ENCODE measurements at regions not wholly inside any gene's neighbourhood (a gene's known extent, or its start where the extent isn't known, plus 50 kb on each side); places are given as distances from the start of the nearest gene placed in this dataset.

GRCh38 chr17:6195123-6195522 is 124.9 kb downstream of the WSCD1 start:
- in situ Hi-C loops (cut with MboI; ENCODE audit: low sequenced_read_pairs, unreplicated experiment): no loop called here
- no peak for TF ChIP-seq CTCF (IDR thresholded peaks at IDR 0.05; ENCODE audit: borderline replicate concordance, control extremely low read depth, extremely low read depth, insufficient read depth, missing control alignments)
- no peak for DNase-seq (ENCODE audit: low spot score)

GRCh38 chr17:6191405-6192324 is 121.5 kb downstream of the WSCD1 start:
- in situ Hi-C loops (cut with MboI; ENCODE audit: low sequenced_read_pairs, unreplicated experiment): no loop called here
- DNase-seq (ENCODE audit: low spot score): no peak
- no peak for TF ChIP-seq CTCF (IDR thresholded peaks at IDR 0.05; ENCODE audit: borderline replicate concordance, control extremely low read depth, extremely low read depth, insufficient read depth, missing control alignments)

GRCh38 chr17:6187836-6188235 is 117.7 kb downstream of the WSCD1 start:
- no peak for TF ChIP-seq CTCF (IDR thresholded peaks at IDR 0.05; ENCODE audit: borderline replicate concordance, control extremely low read depth, extremely low read depth, insufficient read depth, missing control alignments)
- DNase-seq (ENCODE audit: low spot score): no peak
- in situ Hi-C loops (cut with MboI; ENCODE audit: low sequenced_read_pairs, unreplicated experiment): no loop called here

GRCh38 chr17:6186998-6187397 is 116.8 kb downstream of the WSCD1 start:
- DNase-seq (ENCODE audit: low spot score): no peak
- no peak for TF ChIP-seq CTCF (IDR thresholded peaks at IDR 0.05; ENCODE audit: borderline replicate concordance, control extremely low read depth, extremely low read depth, insufficient read depth, missing control alignments)
- in situ Hi-C loops (cut with MboI; ENCODE audit: low sequenced_read_pairs, unreplicated experiment): no loop called here

GRCh38 chr17:6184508-6184907 is 114.3 kb downstream of the WSCD1 start:
- in situ Hi-C loops (cut with MboI; ENCODE audit: low sequenced_read_pairs, unreplicated experiment): no loop called here
- no peak for DNase-seq (ENCODE audit: low spot score)
- TF ChIP-seq CTCF (IDR thresholded peaks at IDR 0.05; ENCODE audit: borderline replicate concordance, control extremely low read depth, extremely low read depth, insufficient read depth, missing control alignments): no peak

- no peak for TF ChIP-seq CTCF (IDR thresholded peaks at IDR 0.05; ENCODE audit: borderline replicate concordance, control extremely low read depth, extremely low read depth, insufficient read depth, missing control alignments)
- in situ Hi-C loops (cut with MboI; ENCODE audit: low sequenced_read_pairs, unreplicated experiment): no loop called here
- DNase-seq (ENCODE audit: low spot score): no peak
Measured at GRCh38 chr17:6179017-6179416, 108.8 kb downstream of the WSCD1 start.
